Testis (tissue), 2 donors: ENCODE measurements at regions not wholly inside any gene's neighbourhood (a gene's known extent, or its start where the extent isn't known, plus 50 kb on each side); places are given as distances from the start of the nearest gene placed in this dataset.

Experiments used
- CTCF ChIP-seq, 3 experiments: fragments of 450-650 bp in 2 of 3; fragments of 200-600 bp in 1 of 3; sonication (generic) in 1 of 3; IDR thresholded peaks; one replicate each; pipeline ENCODE4 v1.5.1; 2016 to 2019; ENCODE audit warnings: antibody characterized with exemption in 3 of 3, mild to moderate bottlenecking in 2 of 3, moderate library complexity in 1 of 3
- POLR2A ChIP-seq: fragments of 450-650 bp; IDR thresholded peaks from one replicate; pipeline ENCODE4 v1.6.1; 2017; ENCODE audit warnings: antibody characterized with exemption, mild to moderate bottlenecking, moderate library complexity

GRCh38 chr20:30168025-30168799 lies 1089.3 kb upstream of the DEFB115 start:
- TF ChIP-seq CTCF (IDR thresholded peaks at IDR 0.05) (no peak), POLR2A (no peak)
